H1 (cell line): ENCODE measurements at regions not wholly inside any gene's neighbourhood (a gene's known extent, or its start where the extent isn't known, plus 50 kb on each side); places are given as distances from the start of the nearest gene placed in this dataset.

Experiments used
- EP300 ChIP-seq, 2 experiments: IDR thresholded peaks; 1 replicate in 1 of 2; 2 replicates in 1 of 2; pipeline ENCODE4 v1.6.1; 2011 to 2012; ENCODE audit warnings: low read depth in 2 of 2, low read length in 2 of 2, mild to moderate bottlenecking in 2 of 2, borderline replicate concordance in 1 of 2, inconsistent platforms in 1 of 2, moderate library complexity in 1 of 2
- PHF8 ChIP-seq: fragments of 200-600 bp; sonication (generic); conservative IDR thresholded peaks from 2 replicates; pipeline ENCODE4 v1.7.1; 2012; ENCODE audit warnings: low read depth, mild to moderate bottlenecking, inconsistent platforms, low read length, moderate library complexity

GRCh38 chr4:145231906-145232700 lies 51.7 kb upstream of the OTUD4 start (continued):
- no peak for TF ChIP-seq EP300 (IDR thresholded peaks at IDR 0.05; ENCODE audit: borderline replicate concordance in 1 of 2, low read depth in 2 of 2, low read length in 2 of 2)
- TF ChIP-seq PHF8 = no peak
